Ishikawa (cell line): ENCODE measurements at regions not wholly inside any gene's neighbourhood (a gene's known extent, or its start where the extent isn't known, plus 50 kb on each side); places are given as distances from the start of the nearest gene placed in this dataset.

Experiments
- CEBPB ChIP-seq: IDR thresholded peaks from 2 replicates; pipeline ENCODE4 v1.6.1; 2012
- CREB1 ChIP-seq: IDR thresholded peaks from 2 replicates; pipeline ENCODE4 v1.6.1; 2012; ENCODE audit warnings: low read depth
- EP300 ChIP-seq: IDR thresholded peaks from 2 replicates; pipeline ENCODE4 v1.6.1; 2012; ENCODE audit warnings: borderline replicate concordance
- ZBTB7A ChIP-seq: IDR thresholded peaks from 2 replicates; pipeline ENCODE4 v1.6.1; 2012; ENCODE audit warnings: low read depth

GRCh38 chr10:121420006-121420405 lies 178.2 kb downstream of the FGFR2 start:
- TF ChIP-seq EP300 (no peak), ZBTB7A (no peak), CREB1 (no peak), CEBPB (no peak)
